ENCODE measurements at regions not wholly inside any gene's neighbourhood (a gene's known extent, or its start where the extent isn't known, plus 50 kb on each side); places are given as distances from the start of the nearest gene placed in this dataset.

- H3K36me3 ChIP-seq, result no peaks in the 10 kb centered on the region
- in situ Hi-C loops (cut with MboI; ENCODE audit: low pct_ligation_motif_present in 1 of 4, low pct_unique_long_range_greater_than_20kb in 1 of 4, low sequenced_read_pairs in 3 of 4), result no loop called here
Measured at GRCh38 chr2:120897399-120897798, 161.7 kb downstream of the GLI2 start.

GRCh38 chr2:120898496-120898895 is 162.8 kb downstream of the GLI2 start:
- H3K27ac ChIP-seq, result no peak overlapping the region
- no peak for DNase-seq
- intact Hi-C loops (cut with DNase I; ENCODE audit: low total_unique reads) (no loop called here), in situ Hi-C loops (cut with MboI; ENCODE audit: low pct_ligation_motif_present in 1 of 4, low pct_unique_long_range_greater_than_20kb in 1 of 4, low sequenced_read_pairs in 3 of 4) (no loop called here)
- H3K4me1 ChIP-seq, result peaks cover 0 to 8% (median 0%) of the 10 kb centered on the region in 4 donors
- 77 to 79% methylated on average over 3 to 5 of the region's 5 CpGs for WGBS, 2 donors (ENCODE audit: low coverage in 1 of 2)
- H3K4me3 ChIP-seq, result no peak overlapping the region
- H3K36me3 ChIP-seq, result no peaks in the 10 kb centered on the region
- no peaks in the 10 kb centered on the region for H3K27me3 ChIP-seq
- H3K9me3 ChIP-seq, result no peaks in the 10 kb centered on the region
- TF ChIP-seq POLR2AphosphoS5 (IDR thresholded peaks at IDR 0.05), result no peak
- no peak for TF ChIP-seq POLR2A (IDR thresholded peaks at IDR 0.05)
- TF ChIP-seq EP300 (IDR thresholded peaks at IDR 0.05; ENCODE audit: low read depth), result no peak
- no peak for TF ChIP-seq CTCF (IDR thresholded peaks at IDR 0.05)

More at GRCh38 chr2:120897399-120897798, 161.7 kb downstream of the GLI2 start:
- intact Hi-C loops (cut with DNase I; ENCODE audit: low total_unique reads), result no loop called here
- DNase-seq, result no peak
- Histone ChIP-seq H3K9me3 (no peaks in the 10 kb centered on the region), H3K27me3 (no peaks in the 10 kb centered on the region), H3K4me3 (no peak overlapping the region), H3K27ac (no peak overlapping the region), H3K4me1 (peaks cover 0 to 14% (median 0%) of the 10 kb centered on the region in 4 donors)
- WGBS, 2 donors (ENCODE audit: low coverage in 1 of 2), result 67 to 70% methylated on average over 2 of the region's 2 CpGs
- no peak for TF ChIP-seq POLR2AphosphoS5 (IDR thresholded peaks at IDR 0.05)
- TF ChIP-seq EP300 (IDR thresholded peaks at IDR 0.05; ENCODE audit: low read depth), result no peak
- no peak for TF ChIP-seq POLR2A (IDR thresholded peaks at IDR 0.05)
- TF ChIP-seq CTCF (IDR thresholded peaks at IDR 0.05), result no peak

- TF ChIP-seq POLR2A (IDR thresholded peaks at IDR 0.05) (no peak), EP300 (IDR thresholded peaks at IDR 0.05; ENCODE audit: low read depth) (no peak), CTCF (IDR thresholded peaks at IDR 0.05) (no peak), POLR2AphosphoS5 (IDR thresholded peaks at IDR 0.05) (no peak)
- Histone ChIP-seq H3K9me3 (no peaks in the 10 kb centered on the region), H3K4me3 (no peak overlapping the region), H3K27ac (no peak overlapping the region), H3K36me3 (no peaks in the 10 kb centered on the region), H3K4me1 (peaks cover 0 to 9% (median under 1%) of the 10 kb centered on the region in 4 donors), H3K27me3 (no peaks in the 10 kb centered on the region)
- WGBS, 2 donors (ENCODE audit: low coverage in 1 of 2), result 57 to 64% methylated on average over 1 to 18 of the region's 18 CpGs
- intact Hi-C loops (cut with DNase I; ENCODE audit: low total_unique reads), result no loop called here
- DNase-seq, result no peak
- in situ Hi-C loops (cut with MboI; ENCODE audit: low pct_ligation_motif_present in 1 of 4, low pct_unique_long_range_greater_than_20kb in 1 of 4, low sequenced_read_pairs in 3 of 4), result no loop called here
Measured at GRCh38 chr2:120898961-120899750, 163.5 kb downstream of the GLI2 start.

- Histone ChIP-seq H3K36me3 (no peaks in the 10 kb centered on the region), H3K27ac (no peak overlapping the region), H3K4me1 (peaks cover 0 to 15% (median 5%) of the 10 kb centered on the region in 4 donors), H3K27me3 (no peaks in the 10 kb centered on the region), H3K9me3 (no peaks in the 10 kb centered on the region), H3K4me3 (no peak overlapping the region)
- no peak for TF ChIP-seq POLR2AphosphoS5 (IDR thresholded peaks at IDR 0.05)
- no peak for TF ChIP-seq EP300 (IDR thresholded peaks at IDR 0.05; ENCODE audit: low read depth)
- TF ChIP-seq POLR2A (IDR thresholded peaks at IDR 0.05), result no peak
- no peak for TF ChIP-seq CTCF (IDR thresholded peaks at IDR 0.05)
- WGBS, 2 donors (ENCODE audit: low coverage in 1 of 2), result 76 to 80% methylated on average over 3 to 6 of the region's 6 CpGs
- no peak for DNase-seq
- intact Hi-C loops (cut with DNase I; ENCODE audit: low total_unique reads) (no loop called here), in situ Hi-C loops (cut with MboI; ENCODE audit: low pct_ligation_motif_present in 1 of 4, low pct_unique_long_range_greater_than_20kb in 1 of 4, low sequenced_read_pairs in 3 of 4) (no loop called here)
Measured at GRCh38 chr2:120899771-120900170, 164.1 kb downstream of the GLI2 start.
